Stromal cell of bone marrow (primary cell): ENCODE measurements at regions not wholly inside any gene's neighbourhood (a gene's known extent, or its start where the extent isn't known, plus 50 kb on each side); places are given as distances from the start of the nearest gene placed in this dataset.
"Not testable (repeated sequence)": the region's sequence is repeated elsewhere in the genome, so short reads cannot be mapped to it uniquely, and the experiment has no call there.

ENCODE experiments used
- DNase-seq: peaks from one replicate; pipeline ENCODE4 v3.0.0-alpha.2; 2012; ENCODE audit warnings: low read depth

- no peak for DNase-seq
Observed at GRCh38 chr9:78438211-78438610, 141.3 kb downstream of the PSAT1 start.

GRCh38 chr9:78438780-78439179, 141.9 kb downstream of the PSAT1 start:
- no peak for DNase-seq

DNA sequence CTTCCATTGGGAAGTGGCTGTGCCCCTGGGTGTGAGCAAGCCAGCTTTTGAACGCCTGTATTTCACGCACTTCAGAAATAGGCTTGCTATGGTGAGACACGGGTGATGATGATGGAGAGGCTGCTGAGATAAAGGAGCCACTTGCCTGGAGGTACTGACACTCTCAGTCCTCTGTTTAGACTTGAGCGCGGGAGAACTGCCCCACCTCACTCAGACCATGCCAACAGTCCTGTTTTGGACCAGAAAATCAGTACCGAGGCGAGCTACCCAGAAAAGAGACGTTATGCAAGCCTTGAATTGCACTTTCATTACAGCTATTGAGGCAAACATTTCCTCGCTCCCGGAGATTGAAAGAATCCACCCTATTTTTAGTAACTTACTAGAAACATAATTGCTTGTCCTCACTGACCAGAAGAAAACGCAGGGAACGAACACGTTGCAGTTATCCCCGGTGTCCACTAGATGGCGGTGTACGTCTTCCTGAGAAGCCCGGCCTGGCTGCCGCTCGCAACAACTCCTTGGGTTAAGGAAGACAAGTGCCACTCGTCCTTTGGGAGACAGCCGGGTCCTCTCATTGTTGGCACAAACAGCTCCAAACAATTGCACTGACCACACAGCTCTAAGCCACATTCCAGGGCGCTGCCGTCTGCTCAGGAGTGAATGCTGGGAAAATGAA, 142.4 kb downstream of the PSAT1 start:
- peak; percentile 78 for DNase-seq

- no peak for DNase-seq
Observed at GRCh38 chr9:78439866-78440830, 143.2 kb downstream of the PSAT1 start.

GRCh38 chr9:78441396-78441795, 144.5 kb downstream of the PSAT1 start:
- DNase-seq: no peak

- no peak for DNase-seq
Observed at GRCh38 chr9:78441822-78442431, 145.0 kb downstream of the PSAT1 start.

- not testable (repeated sequence) for DNase-seq
Observed at GRCh38 chr9:78442577-78442976, 145.7 kb downstream of the PSAT1 start.

DNA sequence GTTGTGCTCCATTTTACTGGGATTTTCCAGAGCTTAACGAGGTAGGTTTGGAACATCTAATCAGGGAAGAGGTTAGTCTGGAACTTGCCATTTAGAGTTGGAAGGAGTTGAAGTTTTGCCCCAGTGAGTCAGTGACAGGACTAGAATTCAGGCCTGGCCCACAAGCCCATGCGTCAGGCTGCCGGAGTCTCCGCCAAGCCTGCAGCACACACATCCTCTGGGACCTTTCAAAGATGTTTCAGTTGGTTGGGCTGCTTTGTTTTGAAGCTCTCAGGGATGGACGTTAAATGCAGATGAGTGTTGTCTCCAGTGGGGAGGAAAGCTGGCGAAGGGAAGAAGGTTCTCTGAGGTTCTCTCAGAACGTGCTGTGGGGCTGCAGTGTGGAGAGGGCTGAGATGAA, 147.0 kb downstream of the PSAT1 start:
- DNase-seq: peak; percentile 67

DNA sequence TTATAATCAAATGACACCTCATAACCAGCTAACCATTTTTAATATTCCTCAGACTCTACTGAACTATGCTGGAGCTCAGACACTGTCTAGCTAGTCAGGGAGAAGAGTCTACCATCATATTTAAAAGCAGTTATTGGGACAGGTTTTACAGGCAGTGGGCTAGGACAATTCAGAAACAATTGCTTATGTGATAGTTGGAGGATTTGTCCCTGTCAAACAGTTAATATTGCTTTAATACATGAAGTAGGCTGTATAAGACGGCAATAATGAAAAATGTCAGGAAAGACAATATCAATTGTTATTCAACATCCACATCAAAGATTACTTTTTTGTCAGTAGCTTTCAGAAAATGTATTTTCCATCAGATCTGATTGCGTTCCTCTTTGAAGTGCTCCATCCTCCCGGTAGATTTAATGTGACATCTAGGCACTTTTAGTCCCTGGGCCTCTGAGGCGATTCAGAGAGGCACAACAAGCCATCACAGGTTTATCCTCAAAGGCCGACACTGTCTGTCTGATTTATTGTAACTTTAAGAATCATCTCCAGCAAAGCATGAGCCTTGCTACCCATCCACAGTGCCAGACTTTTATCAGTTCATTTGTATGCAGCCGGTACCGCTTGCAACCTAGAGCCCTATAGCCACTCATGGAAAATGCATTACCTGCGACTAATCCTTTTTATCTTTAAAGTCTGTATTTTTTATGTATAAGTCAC, 152.2 kb downstream of the PSAT1 start:
- no peak for DNase-seq

- no peak for DNase-seq
Observed at GRCh38 chr9:78453450-78453849, 156.5 kb downstream of the PSAT1 start.

- DNase-seq: no peak
Observed at GRCh38 chr9:78462611-78463010, 165.7 kb downstream of the PSAT1 start.

- DNase-seq: no peak
Observed at GRCh38 chr9:78463750-78464149, 166.8 kb downstream of the PSAT1 start.

DNA sequence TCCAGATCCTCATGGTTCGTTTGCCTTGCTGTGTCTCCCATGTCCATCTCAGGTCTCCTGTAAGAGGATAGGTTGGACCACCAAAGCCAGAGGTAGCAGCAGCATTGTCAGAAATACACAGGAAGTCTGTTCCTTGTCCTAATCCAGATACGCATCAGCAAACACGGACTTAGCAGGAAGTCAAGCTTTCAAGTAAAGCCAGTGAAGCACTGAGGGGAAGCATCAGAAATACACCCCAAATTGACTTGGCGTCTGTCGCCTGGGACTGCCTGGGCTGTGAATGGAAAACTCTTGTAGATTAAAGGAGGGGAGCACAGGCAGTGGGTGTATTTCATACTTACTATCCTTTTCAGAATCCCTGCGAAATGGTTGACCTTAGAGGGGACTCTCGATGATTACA, 171.3 kb downstream of the PSAT1 start:
- no peak for DNase-seq

DNA sequence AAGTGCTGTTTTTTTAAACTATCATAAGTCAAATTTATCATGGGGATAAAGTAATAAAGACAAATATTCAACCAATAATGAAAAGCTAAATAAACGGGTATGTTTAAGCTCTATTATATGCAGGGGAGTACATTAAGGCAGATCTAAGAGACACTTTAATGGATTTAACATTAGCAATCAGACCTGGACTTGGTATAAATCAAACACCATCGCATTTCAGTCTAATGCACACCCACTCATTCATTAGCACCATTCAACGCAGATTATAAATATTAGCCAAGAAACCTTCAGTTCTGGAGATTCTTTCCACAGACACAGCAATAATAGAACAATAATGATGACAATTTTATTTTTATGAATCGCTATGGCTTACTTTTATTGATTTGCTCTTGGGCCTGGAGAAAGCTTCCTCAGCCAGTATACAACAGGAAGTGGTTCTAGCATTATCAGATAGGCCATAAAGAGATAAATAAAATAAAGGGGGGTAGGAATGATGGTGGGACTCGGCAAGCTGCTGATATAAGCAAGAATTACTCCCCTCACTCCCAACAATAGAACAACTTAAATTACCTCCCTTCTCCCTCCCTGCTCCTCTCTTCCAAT, 172.2 kb downstream of the PSAT1 start:
- no peak for DNase-seq

DNA sequence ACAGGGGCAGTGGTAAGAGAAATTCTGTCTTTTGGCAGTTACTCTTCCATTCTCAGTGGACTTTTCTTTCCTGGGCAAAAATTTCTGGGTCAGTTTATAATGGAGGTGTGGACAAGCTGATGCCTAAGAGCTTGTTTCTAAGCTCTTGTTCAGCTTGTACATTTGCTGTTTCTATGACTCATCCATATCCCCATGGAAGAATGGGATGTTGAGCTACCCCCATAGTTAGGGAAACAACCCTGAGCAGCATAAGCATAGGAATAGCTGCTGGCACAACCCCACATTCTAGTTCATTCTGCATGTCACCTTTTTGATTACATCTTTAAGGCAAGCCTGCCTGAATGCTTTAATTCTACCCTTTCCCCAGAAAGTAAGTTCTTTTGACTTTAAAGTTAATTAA, 173.3 kb downstream of the PSAT1 start:
- DNase-seq: peak; percentile 2

- DNase-seq: no peak
Observed at GRCh38 chr9:78470741-78471140, 173.8 kb downstream of the PSAT1 start.

DNA sequence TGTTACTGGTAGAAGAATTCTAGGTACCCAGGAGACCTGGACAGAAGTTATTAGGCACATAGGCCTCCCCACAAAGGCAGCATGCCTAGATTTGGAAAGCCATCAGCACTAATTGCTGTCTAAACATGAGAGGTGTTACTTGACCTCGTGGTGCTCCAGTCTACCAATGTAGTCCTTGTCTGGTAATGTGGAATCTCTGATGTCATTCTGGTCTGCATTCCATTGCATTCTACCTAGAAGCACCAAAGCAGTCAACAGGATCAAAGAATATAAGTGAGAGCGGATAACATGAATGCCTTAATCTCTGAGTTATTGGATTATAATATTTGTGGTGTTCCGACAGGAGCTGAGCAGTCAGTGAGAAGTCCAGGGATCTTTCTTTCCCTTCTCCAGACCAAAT, 175.2 kb downstream of the PSAT1 start:
- DNase-seq: no peak

- DNase-seq: no peak
Observed at GRCh38 chr9:78479441-78479840, 182.5 kb downstream of the PSAT1 start.

GRCh38 chr9:78486661-78487060, 189.7 kb downstream of the PSAT1 start:
- DNase-seq: no peak

- DNase-seq: no peak
Observed at GRCh38 chr9:78490231-78490630, 193.3 kb downstream of the PSAT1 start.

DNA sequence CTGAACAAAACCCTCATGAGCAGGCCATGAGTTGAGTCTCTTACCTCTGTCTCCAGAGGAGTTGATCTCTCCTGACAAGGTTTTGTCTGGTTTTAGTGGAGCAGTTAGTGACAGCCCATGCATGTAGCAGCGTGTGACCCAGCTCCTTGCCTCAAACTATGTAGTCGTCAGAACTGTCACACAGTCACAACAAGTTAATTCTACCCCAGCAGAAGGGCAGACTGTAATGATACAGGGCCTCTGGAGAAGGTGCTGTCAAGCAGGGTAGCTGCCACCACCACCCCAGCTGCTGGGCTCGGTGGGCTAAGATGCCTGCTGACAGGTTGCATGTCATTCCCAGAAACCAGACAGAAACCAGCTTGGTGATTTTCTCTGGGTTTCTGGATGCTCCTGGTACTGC, 194.5 kb downstream of the PSAT1 start:
- DNase-seq: no peak
